ENCODE measurements at regions not wholly inside any gene's neighbourhood (a gene's known extent, or its start where the extent isn't known, plus 50 kb on each side); places are given as distances from the start of the nearest gene placed in this dataset.

DNA sequence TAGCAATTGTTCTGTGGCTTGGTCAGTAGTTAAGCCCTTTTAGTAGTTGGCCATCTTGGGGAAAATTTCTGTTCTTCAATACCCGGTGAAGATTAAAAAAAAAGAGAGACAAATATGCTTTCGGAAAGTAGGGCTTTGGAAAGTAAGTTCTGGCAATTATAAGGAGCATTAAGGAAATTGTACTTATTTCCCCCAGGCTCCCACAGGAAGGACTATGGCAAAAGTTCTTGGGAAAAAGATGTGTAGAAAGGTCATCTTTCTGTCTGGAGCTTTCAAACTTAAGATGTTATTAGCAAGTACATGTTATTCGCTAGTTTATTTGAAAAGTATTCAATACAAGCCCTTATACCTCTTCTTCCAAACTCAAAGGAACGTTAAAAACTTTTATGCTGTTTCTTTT, 144.5 kb downstream of the MTX2 start:
- TF ChIP-seq, protein P1, sequence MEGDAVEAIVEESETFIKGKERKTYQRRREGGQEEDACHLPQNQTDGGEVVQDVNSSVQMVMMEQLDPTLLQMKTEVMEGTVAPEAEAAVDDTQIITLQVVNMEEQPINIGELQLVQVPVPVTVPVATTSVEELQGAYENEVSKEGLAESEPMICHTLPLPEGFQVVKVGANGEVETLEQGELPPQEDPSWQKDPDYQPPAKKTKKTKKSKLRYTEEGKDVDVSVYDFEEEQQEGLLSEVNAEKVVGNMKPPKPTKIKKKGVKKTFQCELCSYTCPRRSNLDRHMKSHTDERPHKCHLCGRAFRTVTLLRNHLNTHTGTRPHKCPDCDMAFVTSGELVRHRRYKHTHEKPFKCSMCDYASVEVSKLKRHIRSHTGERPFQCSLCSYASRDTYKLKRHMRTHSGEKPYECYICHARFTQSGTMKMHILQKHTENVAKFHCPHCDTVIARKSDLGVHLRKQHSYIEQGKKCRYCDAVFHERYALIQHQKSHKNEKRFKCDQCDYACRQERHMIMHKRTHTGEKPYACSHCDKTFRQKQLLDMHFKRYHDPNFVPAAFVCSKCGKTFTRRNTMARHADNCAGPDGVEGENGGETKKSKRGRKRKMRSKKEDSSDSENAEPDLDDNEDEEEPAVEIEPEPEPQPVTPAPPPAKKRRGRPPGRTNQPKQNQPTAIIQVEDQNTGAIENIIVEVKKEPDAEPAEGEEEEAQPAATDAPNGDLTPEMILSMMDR (conservative IDR thresholded peaks at IDR 0.05 in 1 of 2, IDR thresholded peaks at IDR 0.05 in 1 of 2; ENCODE audit: extremely low read depth in 1 of 2, insufficient read depth in 1 of 2, low read depth in 1 of 2, low read length in 2 of 2), result no peak
- TF ChIP-seq EZH2 (IDR thresholded peaks at IDR 0.05; ENCODE audit: borderline replicate concordance, low read length), result no peak
